ENCODE measurements at regions not wholly inside any gene's neighbourhood (a gene's known extent, or its start where the extent isn't known, plus 50 kb on each side); places are given as distances from the start of the nearest gene placed in this dataset.

- TF ChIP-seq REST (IDR thresholded peaks at IDR 0.05; ENCODE audit: insufficient read depth in 1 of 2, low read depth in 2 of 2, low read length in 1 of 2) (no peak), CTCF (IDR thresholded peaks at IDR 0.05) (no peak), SIN3A (IDR thresholded peaks at IDR 0.05; ENCODE audit: borderline replicate concordance, insufficient read depth, low read depth, low read length) (no peak), TCF7L2 (IDR thresholded peaks at IDR 0.05; ENCODE audit: low read depth, low read length) (no peak)
- no peaks in the 10 kb centered on the region for H3K4me1 ChIP-seq (ENCODE audit: control insufficient read depth, insufficient read depth, low read length)
- no peaks in the 10 kb centered on the region for H3K36me3 ChIP-seq (ENCODE audit: control insufficient read depth, insufficient read depth, low read length)
- no peak for ATAC-seq
- ChIA-PET CTCF (no interaction called here), POLR2A (no interaction called here)
- intact Hi-C loops (cut with micrococcal nuclease; ENCODE audit: unreplicated experiment) = no loop called here
- no peaks in the 10 kb centered on the region for H3K9me3 ChIP-seq (ENCODE audit: control insufficient read depth, insufficient read depth, low read depth, low read length)
- no peak for DNase-seq (ENCODE audit: low read depth, low spot score)
- no peak overlapping the region for H3K27ac ChIP-seq (ENCODE audit: low read length)
- in situ Hi-C loops (cut with HindIII; ENCODE audit: low pct_unique_long_range_greater_than_20kb, low sequenced_read_pairs) = no loop called here
- no peak overlapping the region for H3K4me3 ChIP-seq (ENCODE audit: low read depth in 2 of 2, low read length in 2 of 2)
- BruUV-seq (replicated peaks) = no TSS peak
- peaks cover 3% of the 10 kb centered on the region; the same call in 1 of the 2 replicates for H3K27me3 ChIP-seq (ENCODE audit: control insufficient read depth, insufficient read depth, low read length)
Observed at GRCh38 chr3:71994906-71995305, 210.0 kb upstream of the PROK2 start.

GRCh38 chr3:71994203-71994602 lies 209.3 kb upstream of the PROK2 start:
- Histone ChIP-seq H3K4me3 (ENCODE audit: low read depth in 2 of 2, low read length in 2 of 2) (no peak overlapping the region), H3K36me3 (ENCODE audit: control insufficient read depth, insufficient read depth, low read length) (no peaks in the 10 kb centered on the region), H3K27me3 (ENCODE audit: control insufficient read depth, insufficient read depth, low read length) (peaks cover 3% of the 10 kb centered on the region; the same call in 1 of the 2 replicates), H3K9me3 (ENCODE audit: control insufficient read depth, insufficient read depth, low read depth, low read length) (no peaks in the 10 kb centered on the region), H3K4me1 (ENCODE audit: control insufficient read depth, insufficient read depth, low read length) (no peaks in the 10 kb centered on the region), H3K27ac (ENCODE audit: low read length) (no peak overlapping the region)
- BruUV-seq (replicated peaks) = no TSS peak
- ATAC-seq = no peak
- intact Hi-C loops (cut with micrococcal nuclease; ENCODE audit: unreplicated experiment) = no loop called here
- in situ Hi-C loops (cut with HindIII; ENCODE audit: low pct_unique_long_range_greater_than_20kb, low sequenced_read_pairs) = no loop called here
- no peak for TF ChIP-seq REST (IDR thresholded peaks at IDR 0.05; ENCODE audit: insufficient read depth in 1 of 2, low read depth in 2 of 2, low read length in 1 of 2)
- TF ChIP-seq SIN3A (IDR thresholded peaks at IDR 0.05; ENCODE audit: borderline replicate concordance, insufficient read depth, low read depth, low read length) = no peak
- TF ChIP-seq POLR2AphosphoS5 (IDR thresholded peaks at IDR 0.05; ENCODE audit: low read depth, low read length) = no peak
- TF ChIP-seq CTCF (IDR thresholded peaks at IDR 0.05) = no peak
- TF ChIP-seq TCF7L2 (IDR thresholded peaks at IDR 0.05; ENCODE audit: low read depth, low read length) = no peak
- no peak for DNase-seq (ENCODE audit: low read depth, low spot score)
- ChIA-PET POLR2A (interaction anchor here (0.6 kb wide), 1 partner anchor 9 kb away, joined by 7 read pairs; no protein-coding TSS in a partner anchor), CTCF (no interaction called here)
